Stomach (tissue), 8 donors: ENCODE measurements at regions not wholly inside any gene's neighbourhood (a gene's known extent, or its start where the extent isn't known, plus 50 kb on each side); places are given as distances from the start of the nearest gene placed in this dataset.

Source experiments
- DNase-seq, 2 donors: peaks; one replicate each; pipeline versions ENCODE4 v3.0.0 to v3.0.0-alpha.2; 2013 to 2019
- H3K27ac ChIP-seq, 5 donors: fragments of 200-600 bp in 4 of 5; sonication (generic) in 4 of 5; one replicate each; pipeline ENCODE4 v1.5.1; 2013 to 2019; ENCODE audit warnings: mild to moderate bottlenecking in 1 of 5, moderate library complexity in 1 of 5
- H3K27me3 ChIP-seq, 3 donors: fragments of 200-600 bp; sonication (generic); one replicate each; pipeline ENCODE4 v1.5.1; 2017 to 2019; ENCODE audit warnings: mixed run types in 1 of 3
- H3K36me3 ChIP-seq, 4 donors: fragments of 200-600 bp; sonication (generic); 1 replicate in 3 of 4; 2 replicates in 1 of 4; pipeline ENCODE4 v1.5.1; 2016 to 2019
- H3K4me1 ChIP-seq, 4 donors: fragments of 200-600 bp; sonication (generic); one replicate each; pipeline ENCODE4 v1.5.1; 2016 to 2019
- H3K4me3 ChIP-seq, 4 donors: fragments of 200-600 bp; sonication (generic) in 3 of 4; one replicate each; pipeline ENCODE4 v1.5.1; 2016 to 2019; ENCODE audit warnings: mild to moderate bottlenecking in 1 of 4
- H3K9me3 ChIP-seq, 4 donors: fragments of 200-600 bp; sonication (generic); one replicate each; pipeline ENCODE4 v1.5.1; 2016 to 2019
- CTCF ChIP-seq, 7 experiments: fragments of 450-650 bp in 4 of 7; fragments of 200-600 bp in 3 of 7; sonication (generic) in 3 of 7; IDR thresholded peaks; one replicate each; pipeline ENCODE4 v1.5.1; 2016 to 2019; ENCODE audit warnings: antibody characterized with exemption in 7 of 7, control low read depth in 2 of 7, mild to moderate bottlenecking in 1 of 7
- EP300 ChIP-seq: sonication (generic); formaldehyde crosslinking; IDR thresholded peaks from one replicate; pipeline ENCODE4 v1.6.1; 2017; ENCODE audit warnings: antibody characterized with exemption
- POLR2A ChIP-seq, 4 donors: fragments of 450-650 bp; IDR thresholded peaks; one replicate each; pipeline ENCODE4 v1.6.1; 2016; ENCODE audit warnings: antibody characterized with exemption in 4 of 4, control low read depth in 2 of 4, mild to moderate bottlenecking in 1 of 4, moderate library complexity in 1 of 4
- POLR2AphosphoS5 ChIP-seq, 3 donors: sonication (generic); formaldehyde crosslinking; IDR thresholded peaks; one replicate each; pipeline ENCODE4 v1.6.1; 2016; ENCODE audit warnings: antibody characterized with exemption in 3 of 3
- WGBS, 5 donors: extraction: QIAGEN DNeasy Blood & Tissue Kit in 3 of 5; methylation state at CpG; one replicate each; pipeline versions ENCODE4 v1.1.5 to v1.1.7; 2013 to 2018; 5-methylcytosine and 5-hydroxymethylcytosine counted together
- intact Hi-C: fragments of 100-400 bp; cut with DNase I; formaldehyde crosslinking; loops from one replicate; pipeline ENCODE4 v1.15.1; 2023; ENCODE audit warnings: low total_unique reads
- donor health status: healthy with polysubstance abuse.
- donor health status: Bipolar disorder and iron deficiency.
- donor health status: healthy.

GRCh38 chr9:82454509-82455190, 466.1 kb downstream of the SPATA31D1 start:
- H3K36me3 ChIP-seq = no peaks in the 10 kb centered on the region
- no peak for DNase-seq
- no peak overlapping the region for H3K27ac ChIP-seq
- intact Hi-C loops = no loop called here
- H3K4me1 ChIP-seq = no peaks in the 10 kb centered on the region
- 48 to 62% (median 57%) methylated on average over 3 of the region's 3 CpGs for WGBS, 5 donors
- H3K4me3 ChIP-seq = no peak overlapping the region
- TF ChIP-seq EP300 (no peak), POLR2AphosphoS5 (IDR thresholded peaks at IDR 0.05) (no peak), CTCF (IDR thresholded peaks at IDR 0.05) (no peak), POLR2A (IDR thresholded peaks at IDR 0.05) (no peak)
- no peaks in the 10 kb centered on the region for H3K27me3 ChIP-seq
- peaks cover 0 to 7% (median 0%) of the 10 kb centered on the region in 4 donors for H3K9me3 ChIP-seq

DNA sequence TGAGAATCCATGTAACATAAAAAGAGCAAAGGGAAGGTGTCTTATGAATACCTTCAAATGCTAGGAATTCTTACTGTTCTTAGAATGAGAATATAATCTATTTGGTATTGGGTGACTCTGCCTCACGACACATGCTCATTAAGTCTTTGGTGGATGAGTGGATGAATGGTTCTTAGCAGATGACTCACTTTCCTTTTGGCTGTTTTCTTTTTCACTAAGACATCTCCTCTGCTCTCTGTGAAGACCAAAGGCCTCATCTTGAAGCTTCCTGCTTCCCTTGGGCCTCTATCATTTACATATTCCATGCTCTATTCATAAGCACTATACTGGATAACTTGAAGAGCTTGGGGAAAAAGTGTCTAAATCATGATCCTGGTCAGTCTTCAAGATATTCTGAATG, 468.1 kb downstream of the SPATA31D1 start:
- H3K4me3 ChIP-seq = no peak overlapping the region
- no peak overlapping the region for H3K27ac ChIP-seq
- intact Hi-C loops = no loop called here
- no peak for TF ChIP-seq POLR2A (IDR thresholded peaks at IDR 0.05)
- no peak for TF ChIP-seq POLR2AphosphoS5 (IDR thresholded peaks at IDR 0.05)
- TF ChIP-seq CTCF (IDR thresholded peaks at IDR 0.05) = no peak
- no peak for TF ChIP-seq EP300
- DNase-seq = no peak
- 91 to 100% (median 94%) methylated on average over 1 of the region's 1 CpG for WGBS, 5 donors
- H3K27me3 ChIP-seq = no peaks in the 10 kb centered on the region
- no peaks in the 10 kb centered on the region for H3K36me3 ChIP-seq
- no peaks in the 10 kb centered on the region for H3K4me1 ChIP-seq
- H3K9me3 ChIP-seq = peaks cover 0 to 7% (median 0%) of the 10 kb centered on the region in 4 donors

DNA sequence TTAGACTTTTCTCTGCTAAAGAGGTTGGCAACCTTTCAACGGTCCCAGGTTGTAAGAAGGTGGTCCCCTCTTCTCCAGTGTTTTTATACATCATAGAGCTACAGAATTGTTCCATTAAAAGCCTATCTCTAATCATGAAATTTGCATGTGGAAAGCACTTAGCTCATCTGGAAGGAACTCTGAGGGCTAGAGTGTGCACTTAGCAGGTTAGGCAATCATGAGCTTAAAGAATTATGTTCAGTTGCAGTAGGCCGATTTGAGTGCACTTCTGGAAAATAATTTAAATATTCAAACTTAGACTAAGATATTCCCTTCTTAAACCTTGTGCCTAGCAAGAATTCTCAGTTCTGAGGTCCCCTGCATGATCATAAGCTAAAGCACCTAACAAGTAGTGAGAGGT, 468.7 kb downstream of the SPATA31D1 start:
- Histone ChIP-seq H3K4me3 (no peak overlapping the region), H3K4me1 (no peaks in the 10 kb centered on the region), H3K27ac (no peak overlapping the region), H3K9me3 (peaks cover 0 to 5% (median 0%) of the 10 kb centered on the region in 4 donors), H3K36me3 (no peaks in the 10 kb centered on the region), H3K27me3 (no peaks in the 10 kb centered on the region)
- WGBS, 5 donors = 65 to 93% (median 81%) methylated on average over 2 of the region's 2 CpGs
- DNase-seq = no peak
- no peak for TF ChIP-seq POLR2AphosphoS5 (IDR thresholded peaks at IDR 0.05)
- no peak for TF ChIP-seq EP300
- no peak for TF ChIP-seq CTCF (IDR thresholded peaks at IDR 0.05)
- no peak for TF ChIP-seq POLR2A (IDR thresholded peaks at IDR 0.05)
- intact Hi-C loops = no loop called here

- no peaks in the 10 kb centered on the region for H3K4me1 ChIP-seq
- 65 to 74% (median 69%) methylated on average over 5 of the region's 5 CpGs for WGBS, 5 donors
- no peak overlapping the region for H3K4me3 ChIP-seq
- TF ChIP-seq EP300 (no peak), POLR2AphosphoS5 (IDR thresholded peaks at IDR 0.05) (no peak), CTCF (IDR thresholded peaks at IDR 0.05) (no peak), POLR2A (IDR thresholded peaks at IDR 0.05) (no peak)
- no peak overlapping the region for H3K27ac ChIP-seq
- intact Hi-C loops = no loop called here
- no peaks in the 10 kb centered on the region for H3K9me3 ChIP-seq
- no peaks in the 10 kb centered on the region for H3K36me3 ChIP-seq
- no peak for DNase-seq
- H3K27me3 ChIP-seq = no peaks in the 10 kb centered on the region
Measured at GRCh38 chr9:82457891-82458290, 469.3 kb downstream of the SPATA31D1 start.
